GM18517 (cell line): ENCODE measurements at regions not wholly inside any gene's neighbourhood (a gene's known extent, or its start where the extent isn't known, plus 50 kb on each side); places are given as distances from the start of the nearest gene placed in this dataset.
"Not testable (repeated sequence)": the region's sequence is repeated elsewhere in the genome, so short reads cannot be mapped to it uniquely, and the experiment has no call there.

ENCODE experiments used
- ATAC-seq: cut with Tn5 transposase; IDR thresholded peaks from one replicate; pipeline ENCODE4 v1.9.1; 2021; ENCODE audit warnings: mild to moderate bottlenecking, moderate library complexity; ENCODE audit not compliant: unreplicated experiment

GRCh38 chr7:148507787-148508186 is 82.8 kb upstream of the C7orf33 start:
- no peak for ATAC-seq

GRCh38 chr7:148514236-148514635 is 76.3 kb upstream of the C7orf33 start:
- ATAC-seq, result no peak

- ATAC-seq, result no peak
These were observed 75.3 kb upstream of the C7orf33 start for GRCh38 chr7:148515237-148515636.

GRCh38 chr7:148515728-148516695 is 74.6 kb upstream of the C7orf33 start:
- no peak for ATAC-seq

GRCh38 chr7:148519386-148519785 is 71.2 kb upstream of the C7orf33 start:
- ATAC-seq, result not testable (repeated sequence)

GRCh38 chr7:148521271-148521670 is 69.3 kb upstream of the C7orf33 start:
- ATAC-seq, result no peak

- no peak for ATAC-seq
These were observed 67.0 kb upstream of the C7orf33 start for GRCh38 chr7:148523550-148523949.

- no peak for ATAC-seq
These were observed 65.9 kb upstream of the C7orf33 start for GRCh38 chr7:148524479-148525224.

- peak; percentile 97 for ATAC-seq
These were observed 62.8 kb upstream of the C7orf33 start for GRCh38 chr7:148527717-148528168.

GRCh38 chr7:148535217-148535616 is 55.3 kb upstream of the C7orf33 start:
- ATAC-seq, result no peak

- ATAC-seq, result no peak
These were observed 53.1 kb upstream of the C7orf33 start for GRCh38 chr7:148537435-148537834.

- no peak for ATAC-seq
These were observed 50.4 kb upstream of the C7orf33 start for GRCh38 chr7:148540041-148540738.
